Left ventricle myocardium inferior (tissue), 1 donor: ENCODE measurements at regions not wholly inside any gene's neighbourhood (a gene's known extent, or its start where the extent isn't known, plus 50 kb on each side); places are given as distances from the start of the nearest gene placed in this dataset.

ENCODE experiments used
- DNase-seq: peaks from one replicate; pipeline ENCODE4 v3.0.0-alpha.2; 2020
- H3K27ac ChIP-seq: fragments of 200-600 bp; replicated peaks from 2 replicates; pipeline ENCODE4 v1.8.0; 2021
- H3K27me3 ChIP-seq: fragments of 200-600 bp; 2 replicates; pipeline ENCODE4 v1.8.0; 2021; ENCODE audit warnings: low read depth
- H3K36me3 ChIP-seq: fragments of 200-600 bp; 2 replicates; pipeline ENCODE4 v1.8.0; 2021
- H3K4me1 ChIP-seq: fragments of 200-600 bp; 2 replicates; pipeline ENCODE4 v1.8.0; 2021
- H3K4me3 ChIP-seq: fragments of 200-600 bp; 2 replicates; pipeline ENCODE4 v1.8.0; 2021; ENCODE audit warnings: mild to moderate bottlenecking, moderate library complexity
- H3K9me3 ChIP-seq: fragments of 200-600 bp; replicated peaks from 2 replicates; pipeline ENCODE4 v1.8.0; 2021
- intact Hi-C: fragments of 100-400 bp; cut with micrococcal nuclease; formaldehyde crosslinking; loops from one replicate; pipeline ENCODE4 v1.11.0; 2022
- TF ChIP-seq, protein P1 (sequence below): fragments of 200-600 bp; IDR thresholded peaks from 2 replicates; pipeline ENCODE4 v1.8.0; 2021; ENCODE audit warnings: antibody characterized with exemption, mild to moderate bottlenecking, borderline replicate concordance
- donor health status: DM: no; HTN: yes; CAD: no; lungs with severe emphysema.

DNA sequence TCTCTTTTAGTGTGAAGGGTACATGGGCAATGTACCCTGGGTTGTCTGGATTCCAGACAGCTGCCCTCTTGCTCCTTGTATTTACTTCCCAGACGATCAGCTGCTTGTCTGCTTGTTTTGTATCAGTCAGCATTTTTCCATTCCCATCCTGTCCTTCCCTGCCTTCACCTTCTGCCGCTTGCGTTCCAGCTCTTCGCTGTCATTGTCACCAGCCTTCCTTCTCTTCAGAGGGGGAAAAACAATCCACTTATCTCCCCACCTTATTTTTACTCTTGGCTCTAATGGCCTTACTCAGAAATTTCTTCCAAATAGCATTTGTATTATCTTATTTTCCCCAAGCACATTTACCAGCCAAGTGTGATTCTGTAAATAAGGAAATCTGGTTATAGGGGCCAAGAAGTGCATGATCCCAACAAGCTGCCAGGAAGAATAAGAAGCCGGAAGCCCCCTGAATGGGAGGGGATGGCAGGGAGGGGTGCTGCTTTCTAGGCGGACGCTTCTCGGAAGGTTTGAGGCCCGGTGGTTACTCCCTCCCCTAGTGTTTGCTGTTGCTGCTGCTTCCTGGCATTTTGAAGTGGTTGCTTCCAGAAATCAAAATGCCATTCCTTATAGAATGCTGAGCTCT is 497.6 kb downstream of the NTRK3 start:
- intact Hi-C loops = no loop called here
- no peak overlapping the region for H3K27ac ChIP-seq
- H3K27me3 ChIP-seq = no peaks in the 10 kb centered on the region
- no peaks in the 10 kb centered on the region for H3K9me3 ChIP-seq
- DNase-seq = no peak
- no peaks in the 10 kb centered on the region for H3K36me3 ChIP-seq
- TF ChIP-seq, protein P1, sequence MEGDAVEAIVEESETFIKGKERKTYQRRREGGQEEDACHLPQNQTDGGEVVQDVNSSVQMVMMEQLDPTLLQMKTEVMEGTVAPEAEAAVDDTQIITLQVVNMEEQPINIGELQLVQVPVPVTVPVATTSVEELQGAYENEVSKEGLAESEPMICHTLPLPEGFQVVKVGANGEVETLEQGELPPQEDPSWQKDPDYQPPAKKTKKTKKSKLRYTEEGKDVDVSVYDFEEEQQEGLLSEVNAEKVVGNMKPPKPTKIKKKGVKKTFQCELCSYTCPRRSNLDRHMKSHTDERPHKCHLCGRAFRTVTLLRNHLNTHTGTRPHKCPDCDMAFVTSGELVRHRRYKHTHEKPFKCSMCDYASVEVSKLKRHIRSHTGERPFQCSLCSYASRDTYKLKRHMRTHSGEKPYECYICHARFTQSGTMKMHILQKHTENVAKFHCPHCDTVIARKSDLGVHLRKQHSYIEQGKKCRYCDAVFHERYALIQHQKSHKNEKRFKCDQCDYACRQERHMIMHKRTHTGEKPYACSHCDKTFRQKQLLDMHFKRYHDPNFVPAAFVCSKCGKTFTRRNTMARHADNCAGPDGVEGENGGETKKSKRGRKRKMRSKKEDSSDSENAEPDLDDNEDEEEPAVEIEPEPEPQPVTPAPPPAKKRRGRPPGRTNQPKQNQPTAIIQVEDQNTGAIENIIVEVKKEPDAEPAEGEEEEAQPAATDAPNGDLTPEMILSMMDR = no peak
- H3K4me1 ChIP-seq = no peaks in the 10 kb centered on the region
- no peak overlapping the region for H3K4me3 ChIP-seq

DNA sequence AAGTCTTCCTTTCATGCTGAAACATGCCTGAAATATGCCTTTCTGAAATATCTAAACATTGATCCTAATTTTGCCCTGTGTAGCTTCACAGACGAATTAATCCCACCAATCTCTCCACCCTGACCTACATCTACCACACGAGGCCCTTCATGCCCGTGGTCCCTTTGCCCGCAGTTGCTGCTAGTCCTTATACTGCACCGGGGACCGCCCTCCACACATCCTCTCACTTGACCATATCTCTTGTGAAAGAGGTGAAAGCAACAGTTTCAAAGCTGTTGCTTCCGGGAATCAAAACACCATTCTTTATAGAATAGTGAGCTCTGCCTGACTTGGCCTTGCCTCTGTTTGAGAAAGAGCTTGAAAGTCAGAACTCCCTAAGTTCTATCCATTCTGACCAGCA is 499.5 kb downstream of the NTRK3 start:
- H3K4me3 ChIP-seq = no peak overlapping the region
- intact Hi-C loops = no loop called here
- H3K27me3 ChIP-seq = no peaks in the 10 kb centered on the region
- TF ChIP-seq, protein P1 = no peak
- no peaks in the 10 kb centered on the region for H3K36me3 ChIP-seq
- H3K9me3 ChIP-seq = no peaks in the 10 kb centered on the region
- no peak overlapping the region for H3K27ac ChIP-seq
- DNase-seq = no peak
- H3K4me1 ChIP-seq = peaks cover 15% of the 10 kb centered on the region

DNA sequence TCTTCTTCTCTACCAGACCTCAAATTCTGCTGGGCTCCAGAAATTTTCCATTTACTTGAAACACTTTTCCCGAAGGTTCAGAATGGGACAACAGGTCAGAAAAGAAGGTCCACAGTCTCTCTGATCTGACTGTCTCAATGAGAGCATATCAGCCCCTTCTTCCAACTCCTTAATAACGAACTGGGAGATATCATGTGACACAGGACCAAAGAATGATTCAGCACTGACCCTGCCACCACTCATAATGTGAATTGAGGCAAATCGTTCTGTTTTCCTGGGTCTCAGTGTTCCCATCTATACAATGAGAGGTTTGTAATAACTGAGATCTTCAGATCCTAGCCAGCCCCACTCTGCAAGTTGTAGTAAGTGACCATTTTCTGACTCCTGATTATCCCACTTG is 500.5 kb downstream of the NTRK3 start:
- Histone ChIP-seq H3K27ac (no peak overlapping the region), H3K4me1 (peaks cover 18% of the 10 kb centered on the region), H3K36me3 (no peaks in the 10 kb centered on the region), H3K4me3 (no peak overlapping the region), H3K27me3 (no peaks in the 10 kb centered on the region), H3K9me3 (no peaks in the 10 kb centered on the region)
- DNase-seq = no peak
- intact Hi-C loops = no loop called here
- TF ChIP-seq, protein P1 = no peak

DNA sequence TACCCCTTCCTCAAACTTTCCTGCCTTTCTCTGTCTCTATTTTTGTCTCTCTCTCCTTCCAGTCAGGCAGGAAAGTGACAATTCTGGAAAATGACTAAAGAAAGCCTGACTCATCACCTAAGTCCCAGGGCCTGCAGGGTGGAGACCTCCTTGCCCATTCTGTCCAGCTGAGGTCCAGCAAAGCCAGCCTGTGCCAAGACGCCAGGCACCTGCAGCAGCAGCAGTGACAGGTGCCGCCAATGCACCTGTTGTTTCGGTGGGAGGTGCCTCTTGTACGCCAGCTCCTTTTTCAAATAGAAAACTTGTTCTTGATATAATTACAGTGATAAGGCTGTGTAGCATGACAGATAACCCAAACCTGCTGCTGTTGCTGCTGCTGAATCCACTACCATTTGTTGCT is 501.3 kb downstream of the NTRK3 start:
- TF ChIP-seq, protein P1 = no peak
- intact Hi-C loops = no loop called here
- no peaks in the 10 kb centered on the region for H3K36me3 ChIP-seq
- DNase-seq = no peak
- H3K4me1 ChIP-seq = peaks cover 18% of the 10 kb centered on the region
- H3K27me3 ChIP-seq = no peaks in the 10 kb centered on the region
- no peaks in the 10 kb centered on the region for H3K9me3 ChIP-seq
- H3K4me3 ChIP-seq = no peak overlapping the region
- no peak overlapping the region for H3K27ac ChIP-seq

DNA sequence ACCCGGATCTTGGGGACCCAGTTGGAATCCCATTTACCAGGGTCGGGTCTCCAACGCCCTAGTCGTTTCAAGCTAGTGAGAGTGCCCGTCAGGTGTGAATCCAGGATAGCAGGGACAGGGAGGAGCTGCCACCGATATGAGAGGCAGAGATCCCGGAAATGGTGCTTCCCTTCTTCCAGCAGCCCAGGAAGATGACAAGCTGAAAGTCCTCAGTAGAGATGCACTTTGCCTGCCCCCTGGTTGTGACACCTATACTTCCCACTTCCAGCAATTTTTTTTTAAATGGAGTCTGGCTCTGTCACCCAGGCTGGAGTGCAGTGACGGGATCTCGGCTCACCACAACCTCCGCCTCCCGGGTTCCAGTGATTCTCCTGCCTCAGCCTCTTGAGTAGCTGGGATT is 503.0 kb downstream of the NTRK3 start:
- Histone ChIP-seq H3K9me3 (no peaks in the 10 kb centered on the region), H3K36me3 (no peaks in the 10 kb centered on the region), H3K27ac (no peak overlapping the region), H3K4me1 (peaks cover 18% of the 10 kb centered on the region), H3K27me3 (no peaks in the 10 kb centered on the region), H3K4me3 (no peak overlapping the region)
- TF ChIP-seq, protein P1 = no peak
- intact Hi-C loops = no loop called here
- DNase-seq = no peak
